B cell (primary cell): ENCODE measurements at regions not wholly inside any gene's neighbourhood (a gene's known extent, or its start where the extent isn't known, plus 50 kb on each side); places are given as distances from the start of the nearest gene placed in this dataset.

ENCODE experiments used
- ATAC-seq: fragments of 200-7000 bp; cut with Tn5 transposase; one replicate; pipeline ENCODE4 v1.10.0; 2021; ENCODE audit warnings: low read depth, mild to moderate bottlenecking, moderate number of reproducible peaks, moderate library complexity
- CTCF ChIA-PET: fragments of 350-600 bp; sonication (Branson Sonifier 250); formaldehyde crosslinking; loops from one replicate; lab custom pipeline; 2021; ENCODE audit warnings: antibody characterized with exemption, inconsistent platforms; lab: Charles Lee
- POLR2A ChIA-PET: fragments of 350-600 bp; sonication (Branson Sonifier 250); formaldehyde crosslinking; loops from one replicate; lab custom pipeline; 2021; ENCODE audit warnings: antibody characterized with exemption; lab: Charles Lee
- DNase-seq: peaks from one replicate; pipeline ENCODE4 v3.0.0; 2013
- H2AFZ ChIP-seq: 2 replicates; pipeline ENCODE4 v1.6.1; 2012; ENCODE audit warnings: mild to moderate bottlenecking, low read depth, low read length; ENCODE audit not compliant: insufficient read depth, poor library complexity, severe bottlenecking
- H3K27ac ChIP-seq, 2 donors: 1 replicate in 1 of 2; 2 replicates in 1 of 2; pipeline ENCODE4 v1.5.1; 2012 to 2013; ENCODE audit warnings: low read length in 2 of 2, mild to moderate bottlenecking in 2 of 2, moderate library complexity in 1 of 2
- H3K27me3 ChIP-seq, 4 experiments: fragments of 200-600 bp in 1 of 4; sonication (generic) in 1 of 4; replicated peaks in 1 of 4; 1 replicate in 2 of 4; 2 replicates in 2 of 4; pipeline versions ENCODE4 v1.6.1 to v1.7.0; 2013 to 2016; ENCODE audit warnings: low read length in 3 of 4, mild to moderate bottlenecking in 2 of 4, mixed read lengths in 1 of 4, moderate library complexity in 1 of 4; ENCODE audit not compliant: insufficient read depth in 4 of 4, control insufficient read depth in 3 of 4; ENCODE audit errors: control extremely low read depth in 1 of 4
- H3K36me3 ChIP-seq, 2 experiments: replicated peaks in 1 of 2; 1 replicate in 1 of 2; 2 replicates in 1 of 2; pipeline versions ENCODE4 v1.6.1 to v1.7.1; 2013; ENCODE audit warnings: low read length in 1 of 2; ENCODE audit not compliant: insufficient read depth in 2 of 2, control insufficient read depth in 1 of 2; ENCODE audit errors: control extremely low read depth in 1 of 2, extremely low read depth in 1 of 2
- H3K4me1 ChIP-seq, 2 donors: fragments of 200-600 bp in 1 of 2; sonication (generic) in 1 of 2; 1 replicate in 1 of 2; 2 replicates in 1 of 2; pipeline versions ENCODE4 v1.5.1 to v1.6.1; 2013 to 2017; ENCODE audit warnings: low read length in 2 of 2; ENCODE audit not compliant: control insufficient read depth in 2 of 2, insufficient read depth in 2 of 2
- H3K4me2 ChIP-seq: replicated peaks from 2 replicates; pipeline ENCODE3; 2012; ENCODE audit warnings: mild to moderate bottlenecking, low read depth, low read length; ENCODE audit not compliant: poor library complexity, severe bottlenecking
- H3K4me3 ChIP-seq, 5 experiments: fragments of 200-600 bp in 1 of 5; sonication (generic) in 1 of 5; 1 replicate in 3 of 5; 2 replicates in 2 of 5; pipeline versions ENCODE4 v1.5.1 to v1.7.0; 2011 to 2016; ENCODE audit warnings: low read length in 4 of 5, mild to moderate bottlenecking in 4 of 5, low read depth in 2 of 5, control low read depth in 1 of 5, moderate library complexity in 1 of 5; ENCODE audit not compliant: insufficient read depth in 1 of 5; ENCODE audit errors: control extremely low read depth in 1 of 5, extremely low read depth in 1 of 5
- H3K79me2 ChIP-seq: fragments of 200-600 bp; sonication (generic); one replicate; pipeline ENCODE4 v1.6.0; 2016; ENCODE audit warnings: low read length; ENCODE audit not compliant: control insufficient read depth, insufficient read depth
- H3K9ac ChIP-seq: fragments of 200-600 bp; sonication (generic); 2 replicates; pipeline ENCODE4 v1.6.1; 2017; ENCODE audit warnings: mild to moderate bottlenecking, low read length, moderate library complexity
- H3K9me3 ChIP-seq, 3 donors: one replicate each; pipeline versions ENCODE4 v1.6.1 to v1.7.1; 2013; ENCODE audit warnings: low read length in 2 of 3; ENCODE audit not compliant: control insufficient read depth in 2 of 3, insufficient read depth in 1 of 3; ENCODE audit errors: control extremely low read depth in 1 of 3
- H4K20me1 ChIP-seq: 2 replicates; pipeline ENCODE4 v1.6.0; 2012; ENCODE audit warnings: mild to moderate bottlenecking, low read length; ENCODE audit not compliant: insufficient read depth, control insufficient read depth, poor library complexity, severe bottlenecking
- H3K27ac Mint-ChIP-seq: one replicate; pipeline ENCODE4 v1.8.0; 2021; ENCODE audit warnings: mixed read lengths
- H3K27me3 Mint-ChIP-seq: one replicate; pipeline ENCODE4 v1.8.0; 2021; ENCODE audit warnings: mixed read lengths
- H3K4me1 Mint-ChIP-seq: one replicate; pipeline ENCODE4 v1.8.0; 2021; ENCODE audit warnings: mixed read lengths
- H3K4me3 Mint-ChIP-seq: one replicate; pipeline ENCODE4 v1.8.0; 2021; ENCODE audit warnings: mixed read lengths
- H3K9me3 Mint-ChIP-seq: one replicate; pipeline ENCODE4 v1.8.0; 2022; ENCODE audit warnings: mixed read lengths; ENCODE audit not compliant: insufficient read depth
- EZH2 ChIP-seq: IDR thresholded peaks from 2 replicates; pipeline ENCODE4 v1.6.1; 2012; ENCODE audit warnings: borderline replicate concordance, low read depth, mild to moderate bottlenecking, moderate library complexity, low read length; ENCODE audit not compliant: insufficient read depth, poor library complexity, severe bottlenecking
- WGBS: methylation state at CpG from one replicate; pipeline ENCODE4 v1.1.5; 2013; ENCODE audit warnings: missing lambda C conversion rate; ENCODE audit not compliant: insufficient coverage; 5-methylcytosine and 5-hydroxymethylcytosine counted together
- intact Hi-C: fragments of 100-400 bp; cut with micrococcal nuclease; formaldehyde crosslinking; loops from one replicate; pipeline ENCODE4 v1.10.0; 2022
- TF ChIP-seq, protein P1 (sequence below): fragments of 200-600 bp; IDR thresholded peaks from one replicate; pipeline ENCODE4 v1.8.0; 2022; ENCODE audit warnings: antibody characterized with exemption, mild to moderate bottlenecking

DNA sequence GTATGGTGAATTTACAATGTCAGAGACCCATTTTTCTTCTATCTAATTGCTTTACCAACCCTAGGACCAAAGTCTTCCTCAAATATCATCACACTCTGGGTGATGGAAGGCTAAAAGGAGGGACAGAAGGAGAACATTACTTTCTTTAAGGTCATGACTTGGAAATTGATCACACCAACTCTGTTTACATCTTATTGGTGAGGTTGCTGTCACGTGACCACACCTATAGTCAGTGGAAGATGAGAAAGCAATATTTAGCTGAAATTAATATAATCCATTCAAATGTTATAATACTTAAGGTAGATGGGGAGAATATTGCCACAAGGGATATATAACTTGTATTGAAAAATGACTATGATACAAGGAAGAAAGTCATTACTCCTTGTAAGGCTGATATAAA is 183.6 kb upstream of the SMIM30 start:
- TF ChIP-seq EZH2 = no peak
- TF ChIP-seq, protein P1, sequence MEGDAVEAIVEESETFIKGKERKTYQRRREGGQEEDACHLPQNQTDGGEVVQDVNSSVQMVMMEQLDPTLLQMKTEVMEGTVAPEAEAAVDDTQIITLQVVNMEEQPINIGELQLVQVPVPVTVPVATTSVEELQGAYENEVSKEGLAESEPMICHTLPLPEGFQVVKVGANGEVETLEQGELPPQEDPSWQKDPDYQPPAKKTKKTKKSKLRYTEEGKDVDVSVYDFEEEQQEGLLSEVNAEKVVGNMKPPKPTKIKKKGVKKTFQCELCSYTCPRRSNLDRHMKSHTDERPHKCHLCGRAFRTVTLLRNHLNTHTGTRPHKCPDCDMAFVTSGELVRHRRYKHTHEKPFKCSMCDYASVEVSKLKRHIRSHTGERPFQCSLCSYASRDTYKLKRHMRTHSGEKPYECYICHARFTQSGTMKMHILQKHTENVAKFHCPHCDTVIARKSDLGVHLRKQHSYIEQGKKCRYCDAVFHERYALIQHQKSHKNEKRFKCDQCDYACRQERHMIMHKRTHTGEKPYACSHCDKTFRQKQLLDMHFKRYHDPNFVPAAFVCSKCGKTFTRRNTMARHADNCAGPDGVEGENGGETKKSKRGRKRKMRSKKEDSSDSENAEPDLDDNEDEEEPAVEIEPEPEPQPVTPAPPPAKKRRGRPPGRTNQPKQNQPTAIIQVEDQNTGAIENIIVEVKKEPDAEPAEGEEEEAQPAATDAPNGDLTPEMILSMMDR = no peak
- H3K4me3 ChIP-seq = no peak overlapping the region
- no peak for ATAC-seq
- no peaks in the 10 kb centered on the region for H3K9me3 ChIP-seq
- no peak overlapping the region for H3K27ac Mint-ChIP-seq
- peaks cover 3% of the 10 kb centered on the region for H3K9me3 Mint-ChIP-seq
- no peak overlapping the region for H3K4me3 Mint-ChIP-seq
- no peaks in the 10 kb centered on the region for H3K27me3 Mint-ChIP-seq
- no peak overlapping the region for H3K27ac ChIP-seq
- no peaks in the 10 kb centered on the region for H3K79me2 ChIP-seq
- no peaks in the 10 kb centered on the region for H3K4me1 ChIP-seq
- H3K9ac ChIP-seq = no peak overlapping the region
- no CpG with 5 or more reads among the region's 1 CpG for WGBS
- H3K4me2 ChIP-seq = no peak overlapping the region
- no peaks in the 10 kb centered on the region for H3K27me3 ChIP-seq
- DNase-seq = no peak
- POLR2A ChIA-PET = no interaction called here
- CTCF ChIA-PET = no interaction called here
- H3K4me1 Mint-ChIP-seq = no peaks in the 10 kb centered on the region
- H3K36me3 ChIP-seq = no peaks in the 10 kb centered on the region
- intact Hi-C loops = no loop called here
- no peak overlapping the region for H2AFZ ChIP-seq
- H4K20me1 ChIP-seq = no peaks in the 10 kb centered on the region

DNA sequence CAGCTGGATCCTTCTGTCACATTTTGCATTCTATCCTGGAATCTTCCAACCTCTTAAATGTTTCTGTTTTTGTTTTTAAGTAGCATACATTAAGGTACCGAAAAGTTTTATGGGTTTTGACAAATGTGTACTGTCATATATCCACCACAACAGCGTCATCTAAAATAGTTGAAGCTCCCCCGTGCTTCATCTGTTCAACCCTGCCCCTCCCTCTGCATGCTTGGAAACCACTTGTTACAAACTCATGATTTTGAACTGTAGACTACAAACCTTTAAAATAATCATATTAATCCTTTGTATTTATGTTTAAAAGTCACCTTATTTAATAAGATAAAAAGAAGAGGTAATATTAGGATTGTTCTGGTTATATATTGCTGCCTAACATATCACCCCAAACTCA is 182.8 kb upstream of the SMIM30 start:
- no peaks in the 10 kb centered on the region for H3K36me3 ChIP-seq
- no peaks in the 10 kb centered on the region for H4K20me1 ChIP-seq
- H3K4me3 ChIP-seq = no peak overlapping the region
- H3K27ac ChIP-seq = no peak overlapping the region
- no peak overlapping the region for H2AFZ ChIP-seq
- DNase-seq (no peak), ATAC-seq (no peak)
- intact Hi-C loops = no loop called here
- H3K79me2 ChIP-seq = no peaks in the 10 kb centered on the region
- H3K4me2 ChIP-seq = no peak overlapping the region
- H3K4me1 ChIP-seq = no peaks in the 10 kb centered on the region
- Mint-ChIP-seq H3K9me3 (peaks cover 3% of the 10 kb centered on the region), H3K27me3 (no peaks in the 10 kb centered on the region), H3K4me1 (no peaks in the 10 kb centered on the region), H3K4me3 (no peak overlapping the region), H3K27ac (no peak overlapping the region)
- no peak overlapping the region for H3K9ac ChIP-seq
- ChIA-PET CTCF (no interaction called here), POLR2A (no interaction called here)
- WGBS = no CpG with 5 or more reads among the region's 3 CpGs
- TF ChIP-seq EZH2 = no peak
- TF ChIP-seq, protein P1 = no peak
- H3K9me3 ChIP-seq = no peaks in the 10 kb centered on the region
- no peaks in the 10 kb centered on the region for H3K27me3 ChIP-seq
